ENCODE measurements at regions not wholly inside any gene's neighbourhood (a gene's known extent, or its start where the extent isn't known, plus 50 kb on each side); places are given as distances from the start of the nearest gene placed in this dataset.

DNA sequence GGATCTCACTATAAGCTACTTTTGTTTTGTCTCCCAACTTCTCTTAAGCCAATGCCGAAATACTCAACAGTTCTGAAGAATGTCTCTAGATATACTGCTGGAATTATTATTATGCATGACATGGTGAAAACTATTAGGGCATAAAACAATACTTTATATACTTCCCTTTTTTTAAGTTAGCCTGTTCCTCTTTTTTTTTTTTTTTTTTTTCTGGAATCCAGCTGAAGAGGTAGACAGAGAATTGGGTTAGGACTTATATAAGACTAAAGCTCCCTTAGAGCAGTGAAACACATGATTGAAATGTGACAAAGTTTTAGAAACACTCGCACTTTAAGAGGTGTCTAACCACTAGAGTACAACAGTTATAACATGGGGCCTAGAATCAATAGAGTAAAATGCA, 850.9 kb upstream of the PCDH9 start:
- no peak for TF ChIP-seq ETV6 (conservative IDR thresholded peaks at IDR 0.05 in 1 of 2, IDR thresholded peaks at IDR 0.05 in 1 of 2; ENCODE audit: borderline replicate concordance in 1 of 2, low read depth in 1 of 2)
- TF ChIP-seq MTA2 (IDR thresholded peaks at IDR 0.05; ENCODE audit: low read depth) = no peak
- TF ChIP-seq, protein P1, sequence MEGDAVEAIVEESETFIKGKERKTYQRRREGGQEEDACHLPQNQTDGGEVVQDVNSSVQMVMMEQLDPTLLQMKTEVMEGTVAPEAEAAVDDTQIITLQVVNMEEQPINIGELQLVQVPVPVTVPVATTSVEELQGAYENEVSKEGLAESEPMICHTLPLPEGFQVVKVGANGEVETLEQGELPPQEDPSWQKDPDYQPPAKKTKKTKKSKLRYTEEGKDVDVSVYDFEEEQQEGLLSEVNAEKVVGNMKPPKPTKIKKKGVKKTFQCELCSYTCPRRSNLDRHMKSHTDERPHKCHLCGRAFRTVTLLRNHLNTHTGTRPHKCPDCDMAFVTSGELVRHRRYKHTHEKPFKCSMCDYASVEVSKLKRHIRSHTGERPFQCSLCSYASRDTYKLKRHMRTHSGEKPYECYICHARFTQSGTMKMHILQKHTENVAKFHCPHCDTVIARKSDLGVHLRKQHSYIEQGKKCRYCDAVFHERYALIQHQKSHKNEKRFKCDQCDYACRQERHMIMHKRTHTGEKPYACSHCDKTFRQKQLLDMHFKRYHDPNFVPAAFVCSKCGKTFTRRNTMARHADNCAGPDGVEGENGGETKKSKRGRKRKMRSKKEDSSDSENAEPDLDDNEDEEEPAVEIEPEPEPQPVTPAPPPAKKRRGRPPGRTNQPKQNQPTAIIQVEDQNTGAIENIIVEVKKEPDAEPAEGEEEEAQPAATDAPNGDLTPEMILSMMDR (IDR thresholded peaks at IDR 0.05 in 2 of 3, conservative IDR thresholded peaks at IDR 0.05 in 1 of 3; ENCODE audit: control insufficient read depth in 2 of 3, extremely low read depth in 1 of 3, insufficient read depth in 1 of 3, low read depth in 3 of 3, low read length in 3 of 3) = no peak
- TF ChIP-seq GABPA (IDR thresholded peaks at IDR 0.05; ENCODE audit: low read depth) = no peak
- TF ChIP-seq NRF1 (conservative IDR thresholded peaks at IDR 0.05; ENCODE audit: low read depth, low read length) = no peak
- no peak for TF ChIP-seq KDM1A (IDR thresholded peaks at IDR 0.05; ENCODE audit: borderline replicate concordance)
- no peak for TF ChIP-seq TARDBP (IDR thresholded peaks at IDR 0.05; ENCODE audit: borderline replicate concordance)
- TF ChIP-seq NR2F1 (conservative IDR thresholded peaks at IDR 0.05) = no peak
- TF ChIP-seq EZH2 (IDR thresholded peaks at IDR 0.05; ENCODE audit: borderline replicate concordance, control insufficient read depth, low read depth, low read length) = no peak
- no peak for TF ChIP-seq ZNF274 (IDR thresholded peaks at IDR 0.05; ENCODE audit: insufficient read depth, insufficient read length)
- TF ChIP-seq USF1 (IDR thresholded peaks at IDR 0.05; ENCODE audit: borderline replicate concordance, extremely low read length, insufficient read depth, low read depth, low read length) = no peak
- TF ChIP-seq SREBF2 (IDR thresholded peaks at IDR 0.05; ENCODE audit: low read length) = no peak
